NCI-H446 (cell line): ENCODE measurements at regions not wholly inside any gene's neighbourhood (a gene's known extent, or its start where the extent isn't known, plus 50 kb on each side); places are given as distances from the start of the nearest gene placed in this dataset.

Source experiments
- DNase-seq, 2 experiments: peaks; one replicate each; lab custom pipeline; 2025; lab: John Stamatoyannopoulos, UW

DNA sequence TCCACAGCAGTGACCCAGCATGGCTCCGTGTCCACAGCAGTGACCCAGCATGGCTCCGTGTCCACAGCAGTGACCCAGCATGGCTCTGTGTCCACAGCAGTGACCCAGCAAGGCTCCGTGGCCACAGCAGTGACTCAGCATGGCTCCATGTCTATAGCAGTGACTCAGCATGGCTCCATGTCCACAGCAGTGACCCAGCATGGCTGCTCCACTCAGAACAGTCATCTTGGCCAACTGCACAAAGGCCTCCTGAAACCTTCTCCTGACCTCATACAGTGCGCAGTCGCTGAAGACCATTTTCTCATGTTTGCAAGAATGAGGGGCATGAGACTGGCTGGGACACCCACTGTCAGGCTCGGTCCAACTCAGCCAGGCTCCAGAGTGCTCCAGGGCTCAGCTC is 333.4 kb upstream of the RAB6C start:
- no peak for DNase-seq

DNA sequence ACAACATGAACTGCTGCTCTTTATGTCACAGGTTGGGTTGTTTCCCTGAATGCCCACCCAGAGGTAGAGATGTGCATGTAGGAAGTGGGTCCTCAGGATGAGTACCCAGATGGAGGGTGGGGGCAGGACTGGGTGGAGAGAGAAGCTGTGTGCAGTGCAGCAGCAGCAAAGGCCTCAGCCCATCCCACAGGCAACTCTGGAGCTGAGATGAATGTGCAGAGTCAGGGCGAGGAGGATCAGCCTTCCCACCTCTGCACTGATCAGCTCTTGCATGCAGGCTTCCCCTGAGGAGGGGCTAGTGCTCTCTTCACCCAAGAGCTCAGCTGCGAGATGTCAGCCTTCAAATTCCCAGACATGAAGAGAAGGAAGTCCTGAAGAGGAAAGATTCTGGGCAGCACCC is 326.2 kb upstream of the RAB6C start:
- DNase-seq: no peak

DNA sequence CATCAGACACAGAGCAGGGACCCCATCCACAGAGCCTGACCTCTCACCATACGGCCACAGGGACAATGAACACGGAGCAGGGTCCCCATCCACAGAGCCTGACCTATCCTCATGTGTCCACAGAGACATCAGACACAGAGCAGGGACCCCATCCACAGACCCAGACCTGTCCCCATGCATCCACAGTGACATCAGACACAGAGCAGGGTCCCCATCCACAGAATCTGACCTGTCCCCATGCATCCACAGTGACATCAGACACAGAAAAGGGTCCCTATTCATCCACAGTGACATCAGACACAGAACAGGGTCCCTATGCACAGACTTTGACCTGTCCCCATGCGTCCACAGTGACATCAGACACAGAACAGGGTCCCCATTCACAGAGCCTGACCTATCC is 325.1 kb upstream of the RAB6C start:
- DNase-seq: no peak

DNA sequence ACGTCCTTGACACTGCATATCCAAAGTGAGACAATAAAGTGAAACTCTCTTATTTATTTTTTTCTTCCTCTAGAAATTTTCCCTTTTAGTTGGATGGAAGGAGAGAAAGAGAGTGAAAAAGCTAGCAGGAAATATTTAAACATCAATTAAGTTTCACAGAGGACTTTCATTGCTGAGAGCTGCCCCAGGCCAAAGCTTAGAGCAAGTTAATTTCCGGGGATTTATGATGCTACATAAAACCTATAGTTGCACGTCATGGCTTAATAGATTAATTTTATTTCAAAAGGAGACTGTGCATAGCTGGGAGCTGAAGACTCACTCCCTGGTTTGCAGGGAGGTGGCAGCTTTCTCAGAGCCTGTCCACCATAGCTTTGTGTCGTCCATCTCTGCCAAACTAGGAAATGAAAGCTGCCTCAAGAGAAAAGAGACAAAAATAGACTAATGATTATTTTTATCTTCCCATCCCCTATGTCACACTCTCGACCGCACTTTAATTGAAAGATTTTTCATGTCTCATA is 323.3 kb upstream of the RAB6C start:
- no peak for DNase-seq

DNA sequence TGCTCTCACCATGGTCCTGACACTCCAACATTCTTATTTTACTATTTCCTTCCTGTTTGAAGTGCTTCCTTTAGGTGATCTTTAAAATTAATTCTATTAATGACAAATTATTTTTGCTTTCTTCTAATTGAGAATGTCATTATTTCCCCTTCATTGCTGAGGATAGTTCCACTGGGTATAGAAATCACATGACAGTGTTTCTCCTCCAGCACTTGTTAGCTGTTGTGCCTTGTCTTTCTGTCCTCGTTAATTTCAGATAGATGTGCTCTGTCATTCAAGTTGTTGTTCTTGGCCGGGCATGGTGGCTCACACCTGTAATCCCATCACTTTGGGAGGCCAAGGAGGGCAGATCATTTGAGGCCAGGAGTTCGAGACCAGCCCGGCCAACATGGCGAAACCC is 321.0 kb upstream of the RAB6C start:
- DNase-seq: no peak

DNA sequence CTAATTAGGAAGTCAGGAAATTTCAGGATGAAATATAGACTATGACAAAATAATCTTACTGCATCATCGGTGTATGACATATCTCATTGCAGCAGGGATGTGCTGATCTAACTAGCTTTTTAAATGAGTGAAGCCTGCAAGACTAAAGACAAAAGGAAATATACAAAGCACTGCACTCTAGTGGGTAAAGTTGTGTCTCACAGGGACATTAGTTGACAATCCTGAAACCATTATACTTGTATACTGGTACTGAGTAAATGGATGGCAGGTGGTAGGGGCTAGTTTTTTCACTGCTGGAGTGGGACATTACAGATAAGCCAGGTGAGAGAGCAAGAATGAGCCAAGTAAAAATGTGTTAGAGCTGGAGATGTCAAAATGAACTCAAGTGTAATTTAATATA is 317.5 kb upstream of the RAB6C start:
- no peak for DNase-seq

DNA sequence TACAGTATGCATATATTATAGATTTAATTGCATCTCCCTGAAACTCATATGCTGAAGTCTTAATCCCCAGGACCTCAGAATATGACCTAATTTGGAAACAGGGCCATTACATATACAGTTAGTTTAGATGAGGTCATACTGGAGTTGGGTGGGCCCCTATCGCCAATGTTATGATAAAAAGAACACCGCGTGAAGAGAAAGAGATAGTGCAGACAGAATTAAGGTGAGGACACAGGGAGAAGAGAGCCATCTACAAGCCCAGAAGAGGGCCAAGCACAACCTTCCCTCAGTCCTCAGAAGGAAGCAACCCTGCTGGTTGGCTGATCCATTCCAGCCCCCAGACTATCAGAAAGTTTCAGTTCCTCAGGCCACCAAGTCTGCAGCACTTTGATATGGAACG is 311.9 kb upstream of the RAB6C start:
- no peak for DNase-seq

DNA sequence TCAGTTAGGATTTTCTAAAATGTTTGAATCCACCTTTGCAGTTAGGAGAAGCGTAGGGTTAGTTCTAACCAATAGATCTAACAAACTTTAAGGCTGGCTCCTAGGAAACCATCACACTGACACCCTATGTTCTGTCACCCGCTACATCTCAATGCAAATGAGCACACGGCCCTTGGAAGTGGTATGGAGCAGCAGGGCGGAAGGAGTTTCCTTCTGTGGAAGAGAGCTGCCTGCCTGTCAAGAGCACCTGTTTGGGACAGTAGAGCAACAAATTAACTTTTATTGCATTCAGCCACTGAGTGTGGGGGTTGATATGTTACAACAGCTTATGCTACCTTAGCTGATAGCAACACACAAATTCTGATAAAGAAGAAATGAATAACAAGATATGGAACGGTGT is 306.9 kb upstream of the RAB6C start:
- DNase-seq: no peak

DNA sequence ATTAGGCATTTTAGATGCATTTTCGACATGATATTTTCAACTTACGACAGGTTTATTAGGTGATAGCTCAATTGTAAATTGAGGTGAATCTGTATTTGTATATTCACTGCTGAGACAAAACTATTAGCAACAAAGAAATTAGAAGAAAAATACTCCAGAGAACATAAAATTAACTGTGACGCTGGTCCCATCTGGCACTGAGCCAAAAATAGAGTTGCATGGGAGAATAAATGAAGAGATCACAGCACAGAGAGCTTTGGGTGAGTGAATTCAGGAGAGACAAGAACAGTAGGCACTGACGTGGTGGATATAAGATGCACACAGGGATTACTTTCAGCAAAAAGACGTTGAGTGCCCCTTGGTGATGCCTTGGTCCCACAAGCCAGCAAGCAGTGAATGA is 306.2 kb upstream of the RAB6C start:
- no peak for DNase-seq

DNA sequence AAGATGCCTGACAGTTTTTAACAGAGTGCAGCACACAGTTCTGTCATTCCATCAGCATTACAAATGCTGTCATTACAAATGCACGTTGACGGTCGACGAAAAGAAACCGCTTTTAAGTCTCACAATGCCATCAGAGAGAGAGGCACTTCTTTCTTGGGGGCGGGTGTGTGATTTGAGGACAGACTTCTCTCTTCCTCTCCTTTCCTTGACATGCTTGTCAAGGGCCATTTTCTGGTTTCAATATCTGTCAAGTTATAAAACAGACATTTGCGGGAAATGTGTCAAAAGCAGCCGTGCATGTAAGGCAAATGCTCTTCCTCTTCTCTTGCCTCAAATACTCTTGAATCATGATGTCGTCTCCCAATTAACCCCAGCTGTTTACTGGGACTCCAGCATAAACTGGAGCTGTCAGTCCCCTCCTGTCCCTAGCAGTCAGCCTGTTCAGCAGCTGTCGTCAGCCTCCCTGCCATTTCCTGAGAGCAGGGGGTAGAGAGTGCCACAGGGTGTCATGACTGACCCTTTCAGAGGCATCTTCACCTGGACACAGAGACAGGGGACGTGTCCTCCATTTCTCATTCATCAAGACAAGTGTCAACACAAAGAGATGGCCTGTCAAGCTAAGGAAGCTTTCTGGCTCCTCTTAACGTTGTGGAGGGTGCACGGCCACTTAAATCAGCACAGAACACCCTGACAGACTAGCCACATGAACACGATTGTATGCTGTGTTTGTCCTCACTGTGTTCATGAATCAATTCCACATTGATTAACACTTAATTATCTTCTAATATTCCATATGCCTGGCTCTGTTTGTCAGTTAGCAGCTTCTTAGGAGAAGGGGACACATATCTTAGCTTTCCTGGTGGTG is 305.4 kb upstream of the RAB6C start:
- no peak for DNase-seq

DNA sequence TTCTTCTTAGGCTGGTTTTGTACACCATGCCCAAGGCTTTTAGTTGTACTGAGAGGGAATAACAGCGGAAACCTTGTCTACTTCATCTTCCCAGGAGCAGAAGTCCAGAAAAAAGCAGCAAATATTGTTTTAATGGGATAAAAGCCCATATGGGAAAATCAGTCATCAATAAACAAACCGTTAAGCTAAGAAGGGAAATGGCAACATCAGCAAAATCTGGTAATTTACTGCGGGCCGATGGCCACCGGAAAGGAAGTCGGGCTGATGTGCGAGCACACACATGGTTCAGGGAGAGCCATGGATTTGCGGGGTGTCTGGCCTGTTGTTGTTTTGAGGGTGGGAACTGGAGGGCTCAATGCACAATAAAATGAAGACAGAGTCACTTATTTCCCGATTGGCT is 300.7 kb upstream of the RAB6C start:
- no peak for DNase-seq

DNA sequence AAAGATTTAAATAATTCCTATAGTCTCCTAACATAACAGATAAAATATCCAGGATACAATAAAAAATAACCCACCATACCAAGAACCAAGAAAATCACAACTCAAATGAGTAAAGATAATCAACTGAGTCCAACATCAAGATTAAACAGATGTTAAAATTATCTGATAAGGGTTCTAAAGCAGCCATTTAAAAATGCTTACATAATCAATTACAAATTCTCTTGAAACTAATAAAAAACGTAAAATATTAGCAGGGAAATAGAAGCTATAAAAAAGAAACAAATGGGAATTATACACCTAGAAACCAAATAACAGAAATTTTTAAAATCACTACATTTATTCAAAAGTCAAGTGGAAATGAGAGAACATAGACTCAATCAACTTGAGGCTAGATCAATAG is 297.7 kb upstream of the RAB6C start:
- DNase-seq: no peak

DNA sequence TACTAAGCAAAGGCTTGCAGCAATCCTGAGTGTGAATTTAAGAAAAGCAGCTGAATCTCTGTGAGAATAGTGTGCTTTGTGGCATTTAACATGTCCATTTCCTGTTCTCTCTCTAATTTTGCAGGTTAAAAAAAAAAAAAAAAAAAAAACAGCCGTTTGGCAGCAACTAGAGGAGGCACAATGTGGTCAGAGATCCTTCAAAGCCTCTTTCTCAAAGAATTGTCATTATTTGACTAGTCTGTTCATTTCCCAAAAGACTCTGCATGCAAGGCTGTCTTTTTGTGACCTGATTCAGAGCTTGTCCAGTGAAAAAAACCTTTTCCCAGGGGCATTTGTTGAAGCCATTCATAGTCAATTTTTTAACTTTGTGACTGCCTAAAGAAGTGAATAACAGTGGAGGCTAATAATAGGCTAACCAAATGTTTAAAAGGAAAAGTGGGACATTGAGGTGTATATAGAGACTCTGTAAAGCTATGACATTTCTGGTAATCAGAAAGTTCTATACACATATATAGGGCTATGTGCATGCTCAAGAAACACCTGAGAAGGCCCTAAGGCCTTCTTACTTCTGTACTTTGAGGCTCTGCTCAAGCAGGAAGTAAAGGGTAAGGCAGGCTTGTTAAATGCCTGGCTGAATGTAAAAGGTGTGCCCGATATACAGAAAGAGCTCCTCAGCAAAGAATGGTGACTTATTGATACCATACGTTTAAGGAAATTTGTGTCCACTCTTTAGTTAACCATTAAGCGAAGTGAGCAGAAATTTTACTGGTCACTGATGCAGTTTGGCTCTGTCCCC is 289.6 kb upstream of the RAB6C start:
- DNase-seq: no peak

DNA sequence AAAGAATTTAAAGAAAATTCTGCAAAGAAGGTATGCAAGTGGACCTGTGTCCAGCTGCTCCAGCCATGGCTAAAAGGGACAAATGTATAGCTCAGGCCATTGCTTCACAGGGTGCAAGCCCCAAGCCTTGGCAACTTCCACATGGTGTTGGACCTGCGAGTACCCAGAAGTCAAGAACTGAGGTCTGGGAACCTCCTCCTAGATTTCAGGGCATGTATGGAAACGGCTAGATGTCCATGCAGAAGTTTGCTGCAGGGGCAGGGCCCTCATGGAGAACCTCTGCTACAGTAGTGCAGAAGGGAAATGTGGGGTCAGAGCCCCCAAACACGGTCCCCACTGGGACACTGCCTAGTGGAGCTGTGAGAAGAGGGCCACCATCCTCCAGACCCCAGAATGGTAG is 284.0 kb upstream of the RAB6C start:
- DNase-seq: no peak

DNA sequence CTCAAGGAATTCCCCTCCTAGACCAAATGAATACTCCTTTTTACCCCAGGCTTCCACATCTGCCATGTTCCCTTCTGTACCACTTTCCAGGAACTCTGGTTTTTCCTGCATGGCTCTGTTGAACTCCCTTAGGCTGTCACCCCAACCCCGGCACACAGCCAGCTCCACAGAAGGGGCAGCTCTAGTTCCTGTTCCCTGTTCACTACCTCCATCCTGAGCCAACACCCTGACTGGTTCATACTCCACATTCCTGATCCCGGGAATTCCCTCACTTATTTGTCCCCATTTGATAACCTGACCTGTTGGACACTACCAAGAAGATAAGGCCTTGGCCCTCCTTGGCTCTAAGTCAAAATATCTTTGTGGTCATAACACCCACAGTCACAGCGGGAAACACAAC is 280.9 kb upstream of the RAB6C start:
- no peak for DNase-seq

DNA sequence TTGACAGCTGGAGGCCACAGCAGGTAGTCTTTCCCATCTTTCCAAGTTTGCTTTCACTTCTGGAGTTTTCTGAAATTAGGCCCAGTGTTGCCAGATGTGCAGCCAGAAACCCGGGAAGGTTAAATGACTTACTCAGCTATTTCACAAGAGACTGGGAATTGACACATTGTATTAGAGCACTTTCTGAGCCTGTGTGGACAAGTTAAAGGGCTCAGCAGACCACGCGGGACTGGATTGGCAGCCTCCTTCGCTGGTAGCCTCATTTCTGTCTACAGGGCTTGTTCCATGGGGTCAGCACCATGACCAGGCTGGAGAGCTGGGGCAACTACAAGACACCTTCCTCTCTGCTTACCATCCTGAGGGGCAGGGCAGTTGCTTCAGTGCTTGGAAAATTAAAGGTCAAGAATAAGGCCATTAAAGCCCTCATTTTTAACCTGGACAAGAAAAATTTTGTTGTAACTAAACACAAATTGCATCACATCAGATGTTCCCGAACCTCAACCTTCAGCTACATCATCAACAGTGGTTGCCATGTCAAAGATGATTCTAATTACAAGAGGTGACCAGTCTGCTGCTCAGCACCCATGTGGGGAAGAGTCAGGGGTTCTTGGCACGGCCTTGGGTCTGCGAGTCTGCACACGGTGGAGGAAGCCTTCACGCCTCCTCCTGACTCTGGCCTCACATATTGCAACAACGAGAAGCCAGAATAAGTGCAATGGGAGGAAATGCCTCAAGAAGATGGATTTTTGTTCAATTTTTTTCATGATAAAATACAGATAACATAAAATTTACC is 279.5 kb upstream of the RAB6C start:
- no peak for DNase-seq

DNA sequence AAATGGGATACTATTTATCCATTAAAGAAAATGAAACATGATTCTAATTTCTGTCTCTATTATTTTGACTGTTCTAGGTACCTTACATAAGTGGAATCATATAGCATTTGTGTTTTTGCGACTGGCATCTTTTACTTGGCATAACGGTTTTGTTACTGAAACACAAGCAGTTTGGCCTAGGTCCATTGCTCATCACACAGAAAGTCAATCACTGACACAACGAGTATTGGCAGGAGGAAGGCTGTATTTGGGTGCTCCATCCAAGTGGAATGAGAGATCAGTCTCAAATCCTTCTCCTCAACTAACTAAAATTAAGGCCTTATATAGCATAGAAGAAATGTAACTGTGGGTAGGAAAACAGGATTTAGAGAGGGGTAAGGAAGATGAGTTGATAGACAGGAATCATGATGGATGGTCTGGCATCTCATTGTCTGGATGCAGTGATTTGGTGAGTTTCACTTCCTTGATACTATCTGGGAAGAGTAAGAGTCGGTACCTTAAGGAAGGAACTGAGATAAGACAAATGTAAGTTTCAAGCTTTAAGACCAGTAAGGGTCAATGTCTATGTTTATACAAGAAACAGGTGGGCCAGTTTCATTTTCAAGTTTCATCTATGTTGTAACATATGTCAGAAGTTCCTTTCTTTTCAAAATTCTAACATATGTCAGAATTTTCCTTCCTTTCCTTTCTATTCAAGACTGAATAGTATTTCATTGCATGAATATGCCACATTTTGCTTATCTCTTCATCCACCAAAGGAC is 276.9 kb upstream of the RAB6C start:
- no peak for DNase-seq

DNA sequence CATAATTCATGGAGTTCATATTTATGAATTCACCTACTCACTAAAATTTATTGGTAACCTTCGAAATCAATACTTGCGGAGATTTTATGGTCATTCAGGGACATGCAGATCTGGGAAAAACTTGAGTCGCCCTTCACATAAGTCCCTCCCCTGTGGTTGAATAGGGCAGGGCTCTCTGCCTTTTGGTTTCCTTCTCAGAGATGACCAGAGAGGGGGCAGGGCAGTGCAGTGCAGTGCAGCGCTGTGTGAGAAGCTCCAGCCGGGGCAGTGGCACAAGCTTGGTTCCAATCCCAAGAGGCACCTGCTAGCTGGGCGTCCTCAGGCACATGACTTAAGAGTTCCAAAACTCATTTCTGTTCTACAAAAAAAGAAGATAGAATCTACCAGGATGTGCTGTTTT is 274.4 kb upstream of the RAB6C start:
- no peak for DNase-seq

DNA sequence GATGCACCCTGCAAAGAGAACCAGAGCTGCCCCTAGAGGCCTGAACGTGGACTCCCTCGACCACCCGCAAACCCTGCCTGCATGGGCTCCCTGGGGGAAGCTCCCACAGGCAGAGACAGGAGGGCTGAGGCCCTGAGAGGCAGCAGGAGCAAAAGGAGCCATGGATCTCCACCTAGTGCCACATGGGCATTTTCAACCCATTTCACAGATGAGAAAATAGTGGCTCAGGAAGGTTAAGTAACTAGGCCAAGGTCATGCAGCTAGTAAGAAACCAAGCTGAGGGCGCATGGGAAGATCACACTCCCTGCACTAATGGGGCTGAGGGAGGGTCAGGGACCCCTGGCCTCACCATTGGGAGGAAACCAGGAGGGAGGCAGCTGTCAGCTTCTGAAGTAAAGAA is 271.7 kb upstream of the RAB6C start:
- DNase-seq: no peak

DNA sequence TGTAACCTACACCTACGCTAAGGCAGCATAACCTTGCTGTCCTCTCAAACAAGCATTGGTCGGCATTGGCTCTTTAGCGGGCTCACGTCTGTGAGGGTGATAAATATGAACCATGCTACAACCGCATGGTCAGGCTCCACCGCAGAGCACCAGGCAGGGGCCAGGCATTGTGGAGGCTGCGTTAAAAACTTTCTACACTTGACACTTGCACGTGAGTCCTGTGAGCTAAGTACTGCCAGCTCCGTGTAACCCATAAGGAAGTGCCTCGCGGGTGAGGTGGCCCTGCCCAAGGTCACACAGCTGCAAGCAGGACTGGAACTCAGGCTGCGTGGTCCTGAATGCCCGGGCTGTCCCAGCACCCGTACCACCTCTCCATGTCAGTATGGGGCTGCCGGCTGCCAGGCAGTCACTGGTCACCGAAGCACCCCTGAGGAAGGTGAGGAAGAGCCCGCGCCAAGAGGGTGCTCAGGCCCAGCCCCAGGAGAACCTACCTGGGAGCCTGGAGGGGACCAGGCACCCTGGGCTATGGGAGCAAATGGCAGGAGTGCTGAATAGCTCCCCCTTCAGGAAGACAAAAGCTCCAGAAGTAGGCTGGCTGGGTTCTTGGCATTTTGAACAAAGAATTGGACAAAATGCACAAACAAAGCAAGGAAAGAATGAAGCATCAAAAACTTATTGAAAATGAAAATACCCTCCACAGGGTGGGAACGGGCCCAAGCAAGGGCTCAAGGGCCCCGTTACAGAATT is 271.1 kb upstream of the RAB6C start:
- no peak for DNase-seq
